ENCODE measurements at regions not wholly inside any gene's neighbourhood (a gene's known extent, or its start where the extent isn't known, plus 50 kb on each side); places are given as distances from the start of the nearest gene placed in this dataset.
A peak's percentile ranks its signal among the peaks of the same experiment; 100 is the strongest.

- H3K4me3 Mint-ChIP-seq: no peak overlapping the region
- H3K36me3 Mint-ChIP-seq: no peaks in the 10 kb centered on the region
- H3K27ac Mint-ChIP-seq: no peak overlapping the region
- peaks cover 5% of the 10 kb centered on the region for H3K27me3 Mint-ChIP-seq (ENCODE audit: low read depth)
- no peaks in the 10 kb centered on the region for H3K4me1 Mint-ChIP-seq
- TF ChIP-seq, protein P1, sequence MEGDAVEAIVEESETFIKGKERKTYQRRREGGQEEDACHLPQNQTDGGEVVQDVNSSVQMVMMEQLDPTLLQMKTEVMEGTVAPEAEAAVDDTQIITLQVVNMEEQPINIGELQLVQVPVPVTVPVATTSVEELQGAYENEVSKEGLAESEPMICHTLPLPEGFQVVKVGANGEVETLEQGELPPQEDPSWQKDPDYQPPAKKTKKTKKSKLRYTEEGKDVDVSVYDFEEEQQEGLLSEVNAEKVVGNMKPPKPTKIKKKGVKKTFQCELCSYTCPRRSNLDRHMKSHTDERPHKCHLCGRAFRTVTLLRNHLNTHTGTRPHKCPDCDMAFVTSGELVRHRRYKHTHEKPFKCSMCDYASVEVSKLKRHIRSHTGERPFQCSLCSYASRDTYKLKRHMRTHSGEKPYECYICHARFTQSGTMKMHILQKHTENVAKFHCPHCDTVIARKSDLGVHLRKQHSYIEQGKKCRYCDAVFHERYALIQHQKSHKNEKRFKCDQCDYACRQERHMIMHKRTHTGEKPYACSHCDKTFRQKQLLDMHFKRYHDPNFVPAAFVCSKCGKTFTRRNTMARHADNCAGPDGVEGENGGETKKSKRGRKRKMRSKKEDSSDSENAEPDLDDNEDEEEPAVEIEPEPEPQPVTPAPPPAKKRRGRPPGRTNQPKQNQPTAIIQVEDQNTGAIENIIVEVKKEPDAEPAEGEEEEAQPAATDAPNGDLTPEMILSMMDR (IDR thresholded peaks at IDR 0.05; ENCODE audit: unreplicated experiment): no peak
- no peaks in the 10 kb centered on the region for H3K9me3 Mint-ChIP-seq
- DNase-seq (ENCODE audit: low spot score in 2 of 2, unreplicated experiment in 2 of 2): no peak
These were observed 122.1 kb upstream of the NFE2L3 start for GRCh38 chr7:26029911-26030310.

DNA sequence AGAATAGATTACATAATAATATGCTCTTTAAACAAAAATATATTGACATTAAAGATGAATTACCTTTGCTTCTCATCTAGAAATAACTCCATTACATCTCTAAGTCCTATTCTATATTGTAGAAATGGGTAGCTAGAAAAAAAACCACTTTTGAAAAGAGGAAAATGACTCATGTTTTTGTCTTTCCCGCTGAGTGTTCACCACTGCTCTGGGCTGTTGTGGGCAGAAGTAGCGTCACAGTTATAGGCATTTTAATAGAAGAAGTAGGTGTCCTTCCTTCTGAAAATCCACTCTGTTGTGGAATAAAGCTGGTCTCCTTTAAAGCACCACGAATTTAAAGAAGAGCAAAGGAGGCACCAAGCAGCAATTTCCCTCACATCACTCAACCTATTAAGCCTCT lies 117.6 kb upstream of the NFE2L3 start:
- no peak for DNase-seq (ENCODE audit: low spot score in 2 of 2, unreplicated experiment in 2 of 2)
- Mint-ChIP-seq H3K27ac (no peak overlapping the region), H3K36me3 (no peaks in the 10 kb centered on the region), H3K9me3 (peaks cover 4% of the 10 kb centered on the region), H3K4me1 (peaks cover 11% of the 10 kb centered on the region), H3K27me3 (ENCODE audit: low read depth) (peaks cover 14% of the 10 kb centered on the region), H3K4me3 (no peak overlapping the region)
- TF ChIP-seq, protein P1 (IDR thresholded peaks at IDR 0.05; ENCODE audit: unreplicated experiment): no peak

DNA sequence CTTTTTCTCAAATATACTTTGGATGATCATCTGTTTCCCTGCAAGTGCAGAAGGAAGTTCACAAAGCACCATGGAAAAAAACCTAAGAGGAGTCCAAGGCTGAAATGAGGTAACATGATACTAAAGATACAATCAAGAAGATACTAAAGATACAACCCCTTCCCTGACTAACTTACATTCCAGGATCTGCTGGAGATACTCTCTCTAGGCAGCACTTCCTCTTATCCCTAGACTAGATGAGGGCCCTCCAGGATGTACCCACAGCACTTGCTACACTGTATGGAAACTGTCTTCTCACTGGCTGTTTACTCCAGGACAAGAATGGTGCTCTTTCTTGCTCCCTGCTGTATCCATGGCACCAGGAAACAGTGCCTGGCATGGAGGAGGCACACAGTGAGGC lies 116.4 kb upstream of the NFE2L3 start:
- Mint-ChIP-seq H3K9me3 (peaks cover 4% of the 10 kb centered on the region), H3K27me3 (ENCODE audit: low read depth) (peaks cover 20% of the 10 kb centered on the region), H3K4me3 (no peak overlapping the region), H3K4me1 (peaks cover 11% of the 10 kb centered on the region), H3K27ac (no peak overlapping the region), H3K36me3 (no peaks in the 10 kb centered on the region)
- no peak for DNase-seq (ENCODE audit: low spot score in 2 of 2, unreplicated experiment in 2 of 2)
- TF ChIP-seq, protein P1 (IDR thresholded peaks at IDR 0.05; ENCODE audit: unreplicated experiment): no peak

GRCh38 chr7:26036092-26036491 lies 115.9 kb upstream of the NFE2L3 start:
- Mint-ChIP-seq H3K4me3 (no peak overlapping the region), H3K36me3 (no peaks in the 10 kb centered on the region), H3K27ac (no peak overlapping the region), H3K4me1 (peaks cover 11% of the 10 kb centered on the region), H3K27me3 (ENCODE audit: low read depth) (peaks cover 20% of the 10 kb centered on the region), H3K9me3 (peaks cover 4% of the 10 kb centered on the region)
- TF ChIP-seq, protein P1 (IDR thresholded peaks at IDR 0.05; ENCODE audit: unreplicated experiment): no peak
- DNase-seq (ENCODE audit: low spot score in 2 of 2, unreplicated experiment in 2 of 2): no peak

DNA sequence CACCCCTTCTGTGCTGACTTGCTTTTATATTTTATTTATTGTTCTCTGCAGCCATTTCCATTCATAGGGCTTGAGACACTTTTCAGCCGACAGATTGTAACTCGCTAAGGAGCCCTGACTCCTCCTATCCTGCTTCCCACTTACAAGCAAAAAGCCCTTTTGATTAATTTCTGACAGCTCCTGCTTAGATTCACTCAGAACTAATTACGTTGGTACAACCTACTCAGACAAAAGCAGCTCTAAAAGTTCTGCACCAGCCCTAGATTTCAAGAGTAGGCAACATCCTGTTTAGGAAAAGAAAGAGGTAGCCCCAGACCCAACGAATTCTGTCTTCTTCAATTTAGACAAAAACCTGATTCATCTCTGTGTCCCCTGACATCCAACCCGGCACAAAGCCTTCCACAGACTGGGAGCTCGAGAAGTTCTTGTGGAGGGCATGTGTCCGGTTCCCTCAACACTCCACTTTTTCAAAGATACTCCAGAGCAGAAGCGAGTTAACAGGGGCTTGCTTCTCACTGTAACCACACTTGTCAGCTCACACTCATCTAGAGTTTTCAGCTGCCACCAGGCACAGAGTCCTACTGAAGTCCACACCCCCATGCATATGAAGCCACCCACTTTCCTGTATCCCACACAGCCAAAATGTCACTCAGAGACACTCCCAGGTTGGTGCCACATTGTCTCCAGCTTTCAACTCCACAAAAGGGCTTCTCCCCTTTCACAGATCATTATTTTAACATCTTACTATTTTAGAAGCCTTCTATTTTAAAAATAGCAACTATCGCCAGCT lies 113.6 kb upstream of the NFE2L3 start:
- TF ChIP-seq, protein P1 (IDR thresholded peaks at IDR 0.05; ENCODE audit: unreplicated experiment): no peak
- Mint-ChIP-seq H3K27me3 (ENCODE audit: low read depth) (peaks cover 19% of the 10 kb centered on the region), H3K4me3 (no peak overlapping the region), H3K36me3 (no peaks in the 10 kb centered on the region), H3K4me1 (peaks cover 11% of the 10 kb centered on the region), H3K27ac (peak overlapping the region; percentile 61), H3K9me3 (peaks cover 4% of the 10 kb centered on the region)
- DNase-seq (ENCODE audit: low spot score in 2 of 2, unreplicated experiment in 2 of 2): no peak

Data from mesothelial cell of epicardium (in vitro differentiated cells).